ENCODE measurements at regions not wholly inside any gene's neighbourhood (a gene's known extent, or its start where the extent isn't known, plus 50 kb on each side); places are given as distances from the start of the nearest gene placed in this dataset.

DNA sequence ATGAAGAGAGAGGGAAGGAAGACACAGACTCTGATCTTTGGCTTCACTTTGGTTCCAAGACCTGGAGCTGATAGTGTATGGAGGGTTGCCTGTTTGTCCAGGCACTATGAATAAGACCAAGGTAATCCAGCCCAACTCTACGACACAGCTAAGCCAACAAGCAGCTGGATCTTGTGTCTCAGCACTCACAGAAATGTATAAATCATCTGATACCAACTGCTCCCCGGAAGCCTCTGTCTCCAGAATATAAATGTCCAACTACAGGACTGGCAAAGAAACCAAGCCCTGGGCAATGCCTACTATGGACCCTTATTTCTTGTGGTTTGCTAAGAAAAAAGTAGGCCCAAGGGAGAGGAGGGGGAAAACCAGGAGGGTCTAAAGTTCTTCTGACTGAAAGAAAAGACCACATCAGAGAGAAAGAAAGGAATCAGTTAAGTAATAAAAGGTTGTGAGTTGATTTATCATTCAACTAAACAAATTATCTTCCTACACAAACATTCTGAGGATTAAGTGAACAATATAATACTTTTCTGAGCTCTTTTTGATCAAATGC lies 204.0 kb downstream of the DAD1 start:
- TF ChIP-seq EZH2 (IDR thresholded peaks at IDR 0.05; ENCODE audit: insufficient read depth, poor library complexity, severe bottlenecking), result no peak
- TF ChIP-seq EZH2phosphoT487 (IDR thresholded peaks at IDR 0.05; ENCODE audit: insufficient read depth, low read depth), result no peak

All from GM23248 (cell line).